MCF 10A (cell line): ENCODE measurements at regions not wholly inside any gene's neighbourhood (a gene's known extent, or its start where the extent isn't known, plus 50 kb on each side); places are given as distances from the start of the nearest gene placed in this dataset.

Experiments
- BruUV-seq: library from RNA; stranded (reverse); fragments of 400-500 nt; replicated peaks from 2 replicates; lab custom pipeline; 2021; lab: Mats Ljungman, UMichigan
- CTCF ChIA-PET: fragments of 300-600 bp; sonication (Branson Sonifier 250); formaldehyde crosslinking; extraction: SDS; loops from one replicate; lab custom pipeline; 2021; ENCODE audit warnings: antibody characterized with exemption, inconsistent platforms; lab: Yijun Ruan, JAX
- POLR2A ChIA-PET: fragments of 300-600, 350-650 bp; sonication (Branson Sonifier 250); formaldehyde crosslinking; extraction: SDS; loops from one replicate; lab custom pipeline; 2020; ENCODE audit warnings: antibody characterized with exemption, inconsistent platforms; lab: Yijun Ruan, JAX
- DNase-seq: peaks from one replicate; pipeline ENCODE4 v3.0.0-alpha.2; 2018; ENCODE audit not compliant: unreplicated experiment
- H3K27ac Mint-ChIP-seq: one replicate; pipeline ENCODE4 v1.8.0; 2022; ENCODE audit warnings: mild to moderate bottlenecking, low read depth, mixed read lengths; ENCODE audit not compliant: unreplicated experiment
- H3K27me3 Mint-ChIP-seq: one replicate; pipeline ENCODE4 v1.8.0; 2022; ENCODE audit warnings: mixed read lengths; ENCODE audit not compliant: insufficient read depth, unreplicated experiment
- H3K36me3 Mint-ChIP-seq: one replicate; pipeline ENCODE4 v1.8.0; 2022; ENCODE audit warnings: mild to moderate bottlenecking, moderate library complexity, mixed read lengths; ENCODE audit not compliant: insufficient read depth, unreplicated experiment
- H3K4me1 Mint-ChIP-seq: one replicate; pipeline ENCODE4 v1.8.0; 2022; ENCODE audit warnings: mixed read lengths; ENCODE audit not compliant: insufficient read depth, unreplicated experiment
- H3K4me3 Mint-ChIP-seq: one replicate; pipeline ENCODE4 v1.8.0; 2022; ENCODE audit warnings: mild to moderate bottlenecking, moderate library complexity, mixed read lengths; ENCODE audit not compliant: unreplicated experiment
- H3K9me3 Mint-ChIP-seq: one replicate; pipeline ENCODE4 v1.8.0; 2022; ENCODE audit warnings: mixed read lengths; ENCODE audit not compliant: unreplicated experiment
- intact Hi-C: fragments of 100-400 bp; cut with micrococcal nuclease; formaldehyde crosslinking; loops from 2 replicates; pipeline ENCODE4 v1.14.1; 2022
- TF ChIP-seq, protein P1 (sequence below): fragments of 200-600 bp; IDR thresholded peaks from one replicate; pipeline ENCODE4 v1.8.0; 2022; ENCODE audit warnings: antibody characterized with exemption, mild to moderate bottlenecking; ENCODE audit not compliant: unreplicated experiment

DNA sequence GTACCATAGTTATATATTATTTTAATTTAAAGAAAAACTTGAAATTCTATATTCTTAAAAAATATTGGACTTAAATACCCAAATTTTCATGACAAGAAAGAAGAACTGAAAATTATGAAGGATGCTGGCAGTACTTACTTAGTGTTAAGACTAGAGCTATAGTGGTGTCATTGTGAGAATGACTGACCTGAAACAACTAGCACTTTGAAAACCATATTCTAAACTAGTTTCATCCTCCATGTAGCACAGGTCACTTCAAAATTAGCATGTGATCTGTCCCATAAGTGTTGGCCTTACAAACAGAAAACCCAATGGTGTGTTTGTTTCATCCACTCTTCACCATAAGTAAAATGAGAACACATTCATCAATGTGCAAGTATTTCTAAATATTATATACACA lies 208.6 kb downstream of the ZIC4 start:
- POLR2A ChIA-PET, result no interaction called here
- Mint-ChIP-seq H3K27ac (no peak overlapping the region), H3K4me1 (no peaks in the 10 kb centered on the region), H3K27me3 (peaks cover 36% of the 10 kb centered on the region), H3K9me3 (no peaks in the 10 kb centered on the region), H3K36me3 (no peaks in the 10 kb centered on the region), H3K4me3 (no peak overlapping the region)
- TF ChIP-seq, protein P1, sequence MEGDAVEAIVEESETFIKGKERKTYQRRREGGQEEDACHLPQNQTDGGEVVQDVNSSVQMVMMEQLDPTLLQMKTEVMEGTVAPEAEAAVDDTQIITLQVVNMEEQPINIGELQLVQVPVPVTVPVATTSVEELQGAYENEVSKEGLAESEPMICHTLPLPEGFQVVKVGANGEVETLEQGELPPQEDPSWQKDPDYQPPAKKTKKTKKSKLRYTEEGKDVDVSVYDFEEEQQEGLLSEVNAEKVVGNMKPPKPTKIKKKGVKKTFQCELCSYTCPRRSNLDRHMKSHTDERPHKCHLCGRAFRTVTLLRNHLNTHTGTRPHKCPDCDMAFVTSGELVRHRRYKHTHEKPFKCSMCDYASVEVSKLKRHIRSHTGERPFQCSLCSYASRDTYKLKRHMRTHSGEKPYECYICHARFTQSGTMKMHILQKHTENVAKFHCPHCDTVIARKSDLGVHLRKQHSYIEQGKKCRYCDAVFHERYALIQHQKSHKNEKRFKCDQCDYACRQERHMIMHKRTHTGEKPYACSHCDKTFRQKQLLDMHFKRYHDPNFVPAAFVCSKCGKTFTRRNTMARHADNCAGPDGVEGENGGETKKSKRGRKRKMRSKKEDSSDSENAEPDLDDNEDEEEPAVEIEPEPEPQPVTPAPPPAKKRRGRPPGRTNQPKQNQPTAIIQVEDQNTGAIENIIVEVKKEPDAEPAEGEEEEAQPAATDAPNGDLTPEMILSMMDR, result no peak
- BruUV-seq, result no TSS peak
- CTCF ChIA-PET, result no interaction called here
- intact Hi-C loops, result no loop called here
- DNase-seq, result no peak

DNA sequence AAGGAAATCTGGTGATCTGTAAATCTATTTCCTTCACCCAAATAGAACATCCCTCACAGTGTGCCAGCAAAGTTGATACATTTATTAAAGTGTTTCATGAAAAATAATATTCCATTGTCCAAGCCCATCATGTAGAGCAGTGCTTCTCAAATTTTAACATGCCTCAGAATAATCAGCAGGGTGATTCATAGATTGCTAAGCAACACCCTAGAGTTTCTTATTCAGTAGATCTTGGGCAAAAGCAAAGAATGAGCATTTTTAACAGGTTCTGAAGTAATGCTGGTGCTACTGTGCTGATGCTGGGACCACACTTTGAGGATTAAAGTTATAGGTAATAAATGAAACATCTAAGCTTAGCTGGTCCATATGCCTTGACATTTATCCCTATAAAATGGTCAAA lies 210.5 kb downstream of the ZIC4 start:
- DNase-seq, result no peak
- peaks cover 36% of the 10 kb centered on the region for H3K27me3 Mint-ChIP-seq
- H3K27ac Mint-ChIP-seq, result no peak overlapping the region
- no peaks in the 10 kb centered on the region for H3K36me3 Mint-ChIP-seq
- TF ChIP-seq, protein P1, result no peak
- intact Hi-C loops, result no loop called here
- no peak overlapping the region for H3K4me3 Mint-ChIP-seq
- POLR2A ChIA-PET, result no interaction called here
- no peaks in the 10 kb centered on the region for H3K9me3 Mint-ChIP-seq
- H3K4me1 Mint-ChIP-seq, result no peaks in the 10 kb centered on the region
- CTCF ChIA-PET, result no interaction called here
- no TSS peak for BruUV-seq

DNA sequence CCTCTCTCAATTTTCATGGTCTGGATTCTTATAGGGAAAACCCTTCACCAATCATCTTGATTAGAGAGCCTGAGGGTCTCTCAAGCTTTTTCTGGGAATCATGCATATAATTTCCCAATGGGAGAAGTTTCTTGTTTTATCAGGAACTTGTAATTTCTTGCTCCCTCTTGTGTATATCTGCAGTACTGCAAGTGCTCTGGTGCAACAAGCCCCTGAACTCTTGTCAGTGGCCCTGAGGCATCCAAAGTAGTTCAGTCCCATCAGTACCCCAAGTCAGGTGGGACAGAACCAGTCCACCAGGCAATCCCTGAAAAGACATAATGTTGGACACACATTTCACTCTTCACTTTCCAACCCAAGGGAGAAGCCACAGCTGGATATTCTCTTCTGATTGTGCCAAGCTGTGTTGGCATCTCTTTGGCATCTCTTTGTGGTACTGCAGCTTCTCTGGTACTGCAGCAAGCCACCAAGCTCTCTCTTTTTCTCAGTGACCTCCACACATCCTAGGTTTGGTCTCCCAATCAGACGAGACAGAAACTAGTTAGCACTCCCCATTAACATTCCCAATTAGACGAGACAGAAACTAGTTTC lies 214.5 kb downstream of the ZIC4 start:
- Mint-ChIP-seq H3K9me3 (no peaks in the 10 kb centered on the region), H3K4me1 (no peaks in the 10 kb centered on the region), H3K36me3 (no peaks in the 10 kb centered on the region), H3K27ac (no peak overlapping the region), H3K27me3 (peaks cover 48% of the 10 kb centered on the region), H3K4me3 (no peak overlapping the region)
- intact Hi-C loops, result loop anchor here (1.0 to 2.0 kb wide), 4 partner anchors 71 to 551 kb away; no protein-coding TSS in a partner anchor
- TF ChIP-seq, protein P1, result peak; percentile 76
- no TSS peak for BruUV-seq
- POLR2A ChIA-PET, result no interaction called here
- CTCF ChIA-PET, result interaction anchor here (0.6 to 2.4 kb wide), 26 partner anchors 8 to 1925 kb away, joined by 3 to 8 read pairs (median 4); no protein-coding TSS in a partner anchor
- peak; percentile 61 for DNase-seq

DNA sequence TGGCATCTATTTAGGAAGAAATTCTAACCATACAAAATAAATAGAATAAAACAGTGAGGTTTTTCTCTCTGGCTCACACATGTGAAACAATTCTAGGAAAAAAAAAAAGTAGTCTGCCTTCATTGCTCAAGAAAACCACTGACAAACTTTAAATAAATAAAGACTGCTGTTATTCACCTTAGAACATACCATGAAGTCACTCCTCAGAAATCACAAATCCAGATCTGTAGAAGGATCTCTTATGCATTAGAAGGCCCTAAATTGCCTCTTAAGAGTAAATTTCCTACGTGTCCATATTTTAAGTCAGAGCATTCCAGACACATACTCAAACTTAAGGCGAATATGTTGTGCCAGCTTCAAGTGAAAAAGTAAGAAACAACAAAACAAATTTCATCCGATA lies 217.3 kb downstream of the ZIC4 start:
- ChIA-PET CTCF (no interaction called here), POLR2A (no interaction called here)
- Mint-ChIP-seq H3K27me3 (peaks cover 47% of the 10 kb centered on the region), H3K4me3 (no peak overlapping the region), H3K9me3 (no peaks in the 10 kb centered on the region), H3K4me1 (no peaks in the 10 kb centered on the region), H3K27ac (no peak overlapping the region), H3K36me3 (no peaks in the 10 kb centered on the region)
- intact Hi-C loops, result no loop called here
- no TSS peak for BruUV-seq
- TF ChIP-seq, protein P1, result no peak
- DNase-seq, result no peak
